ENCODE measurements at regions not wholly inside any gene's neighbourhood (a gene's known extent, or its start where the extent isn't known, plus 50 kb on each side); places are given as distances from the start of the nearest gene placed in this dataset.
"Not testable (repeated sequence)": the region's sequence is repeated elsewhere in the genome, so short reads cannot be mapped to it uniquely, and the experiment has no call there.

DNA sequence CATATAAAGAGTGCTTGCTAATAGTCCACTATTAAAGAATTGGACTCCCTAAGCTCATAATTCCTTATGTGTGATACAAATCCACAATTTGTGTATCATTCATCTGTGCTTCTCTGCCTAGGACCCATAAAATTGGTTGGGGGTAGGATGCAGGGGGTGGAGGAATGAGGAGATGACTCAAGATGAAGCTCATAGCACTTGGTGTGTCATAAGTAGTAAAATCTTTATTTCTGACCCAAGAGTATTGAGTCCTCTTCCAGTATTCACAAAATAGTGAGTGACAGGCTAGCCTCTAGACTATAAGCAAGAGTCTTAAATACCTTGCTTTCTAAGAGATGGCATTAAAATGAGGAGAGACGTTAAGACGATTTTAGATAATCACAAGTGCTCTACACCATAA lies 390.9 kb upstream of the CDH19 start:
- no peak for FAIRE-seq

DNA sequence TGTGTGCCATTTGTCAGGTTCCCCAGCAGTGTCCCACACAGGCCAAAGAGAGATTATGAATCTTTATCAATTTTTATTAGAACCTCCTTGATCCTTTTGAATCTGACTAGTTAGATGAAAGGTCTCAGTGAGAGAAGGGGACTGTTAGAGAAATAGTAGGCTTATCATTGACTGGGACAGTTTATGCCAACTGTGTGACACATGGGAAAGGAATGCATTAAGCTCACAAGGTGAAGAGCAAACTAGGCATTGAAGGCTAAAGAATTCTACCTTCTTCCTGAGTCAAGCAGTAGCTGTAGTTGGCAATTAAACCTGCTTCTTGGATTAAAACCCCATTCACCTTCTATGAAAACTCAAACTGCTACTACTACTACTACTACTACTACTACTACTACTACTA lies 389.6 kb upstream of the CDH19 start:
- FAIRE-seq = no peak

DNA sequence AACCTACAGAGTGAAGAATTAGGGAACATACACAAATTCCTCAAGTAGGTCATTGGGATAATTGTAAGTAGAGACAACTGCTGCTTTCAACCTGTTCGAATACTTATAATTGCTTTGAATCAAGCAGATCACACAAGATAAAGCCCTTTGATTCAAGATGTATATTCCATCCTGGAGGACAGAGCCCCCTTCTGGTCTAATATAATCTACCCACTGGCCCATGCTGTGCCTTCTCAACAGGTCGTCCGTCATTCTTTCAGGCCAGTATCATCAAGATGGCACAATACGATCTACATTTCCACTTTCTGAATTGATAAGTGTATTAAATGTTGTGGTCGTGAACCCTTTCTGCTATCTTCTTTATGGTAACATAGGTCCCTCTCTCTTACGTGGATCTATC lies 387.0 kb upstream of the CDH19 start:
- no peak for FAIRE-seq

DNA sequence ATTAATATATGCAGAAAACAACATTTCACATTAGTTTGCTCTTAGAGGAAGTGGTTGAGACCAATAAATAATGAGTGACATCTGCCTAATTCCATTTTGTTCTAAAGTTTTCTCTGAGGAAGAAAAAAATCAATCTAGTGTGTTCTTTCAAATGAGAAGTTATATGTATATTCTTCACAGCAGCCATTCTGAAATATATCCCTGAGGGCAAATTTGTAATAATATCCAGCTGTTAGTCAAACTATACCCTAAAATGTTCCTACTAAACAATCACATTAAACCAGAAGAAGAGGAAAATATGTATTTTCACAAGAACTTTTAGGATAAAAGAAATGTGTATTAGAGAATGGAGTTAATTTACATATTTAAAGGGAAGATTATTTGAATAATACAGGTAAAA lies 375.1 kb upstream of the CDH19 start:
- no peak for FAIRE-seq

DNA sequence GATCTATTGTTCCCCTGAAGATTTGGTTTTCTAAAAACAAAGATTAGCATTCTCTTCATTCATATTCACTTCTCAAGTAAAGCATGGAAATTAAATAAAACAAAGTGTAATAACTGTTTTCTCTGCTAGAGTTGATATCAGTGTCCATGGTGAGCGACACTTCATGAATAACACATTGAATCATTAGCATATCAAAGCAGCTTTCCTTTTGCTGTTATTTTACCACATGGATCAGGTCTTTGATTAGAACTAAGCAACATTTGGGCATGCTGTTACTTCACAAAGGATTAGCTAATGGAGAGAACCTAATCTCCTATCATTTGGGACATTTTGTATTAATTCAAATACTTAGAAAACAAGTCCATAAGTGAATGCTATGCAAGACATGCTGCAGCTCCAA lies 368.8 kb upstream of the CDH19 start:
- no peak for FAIRE-seq

DNA sequence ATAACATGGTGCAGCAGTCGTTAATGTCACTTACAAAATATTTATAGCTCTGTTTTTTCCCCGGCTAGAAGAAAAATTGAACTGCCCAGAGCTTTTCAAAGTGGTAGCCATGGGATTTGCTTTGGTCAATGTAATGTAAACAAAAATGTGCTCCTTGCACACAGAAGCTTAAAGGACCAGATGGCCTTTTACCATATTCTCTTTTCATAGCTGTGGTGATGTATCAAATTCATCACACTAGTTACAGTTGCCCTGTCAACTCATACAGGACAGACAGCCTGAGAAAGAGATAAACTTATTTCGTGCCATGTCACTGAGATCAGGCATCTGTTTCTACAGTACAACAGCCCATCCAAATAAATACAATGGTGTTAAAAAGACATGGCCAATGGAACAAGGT lies 368.1 kb upstream of the CDH19 start:
- FAIRE-seq = no peak

DNA sequence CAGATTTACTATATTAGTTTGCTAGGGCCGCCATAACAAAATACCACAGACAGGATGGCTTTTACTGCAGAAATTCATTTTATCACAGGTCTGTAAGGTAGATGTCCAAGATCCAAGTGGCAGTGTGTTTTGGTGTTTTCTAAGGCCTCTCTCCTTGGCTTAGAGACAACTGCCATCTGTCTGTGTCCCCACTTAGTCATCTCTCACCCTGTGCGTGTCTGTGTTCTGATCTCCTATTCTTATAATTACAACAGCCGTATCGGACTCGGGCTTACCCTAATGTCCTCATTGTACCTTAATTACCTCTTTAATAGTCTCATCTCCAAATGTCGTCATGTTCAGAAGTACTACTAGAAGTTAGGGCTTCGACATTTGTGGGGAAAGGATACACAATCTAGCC lies 362.3 kb upstream of the CDH19 start:
- no peak for FAIRE-seq

DNA sequence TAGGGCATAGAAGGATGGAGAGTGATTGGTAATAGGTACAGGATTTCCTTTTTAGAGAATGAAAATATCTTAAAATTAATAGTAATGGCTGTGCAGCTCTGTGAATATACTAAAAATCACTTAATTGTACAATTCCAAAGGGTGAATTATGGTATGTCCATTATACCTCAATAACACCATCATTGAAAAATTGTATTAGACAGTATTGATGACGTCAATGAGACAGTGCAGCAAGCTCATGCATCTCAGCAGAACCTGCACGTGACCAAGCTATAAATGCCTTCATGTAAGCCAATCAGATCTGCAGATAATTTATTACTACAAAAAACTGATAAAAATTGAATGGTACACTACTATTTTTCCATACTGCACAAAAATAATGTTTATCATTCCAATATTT lies 354.4 kb upstream of the CDH19 start:
- FAIRE-seq = no peak

DNA sequence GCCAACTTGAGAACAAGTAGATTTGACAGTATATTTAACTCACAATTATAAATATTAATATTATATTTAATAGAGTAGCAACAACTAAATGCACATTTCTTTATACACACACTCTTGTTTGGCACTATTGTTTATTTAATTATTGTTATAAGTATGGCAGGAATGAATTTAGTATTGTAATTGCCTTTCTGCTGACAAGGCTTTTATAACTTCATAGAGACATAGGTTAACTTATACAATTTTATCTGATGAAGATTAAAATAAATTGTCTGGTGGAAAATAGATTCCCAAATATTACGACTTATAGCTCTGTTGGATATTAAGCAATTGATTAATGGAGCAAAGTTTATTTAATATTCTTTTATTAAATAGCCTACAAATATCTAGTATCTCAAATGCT lies 347.9 kb upstream of the CDH19 start:
- FAIRE-seq = peak; percentile 53

DNA sequence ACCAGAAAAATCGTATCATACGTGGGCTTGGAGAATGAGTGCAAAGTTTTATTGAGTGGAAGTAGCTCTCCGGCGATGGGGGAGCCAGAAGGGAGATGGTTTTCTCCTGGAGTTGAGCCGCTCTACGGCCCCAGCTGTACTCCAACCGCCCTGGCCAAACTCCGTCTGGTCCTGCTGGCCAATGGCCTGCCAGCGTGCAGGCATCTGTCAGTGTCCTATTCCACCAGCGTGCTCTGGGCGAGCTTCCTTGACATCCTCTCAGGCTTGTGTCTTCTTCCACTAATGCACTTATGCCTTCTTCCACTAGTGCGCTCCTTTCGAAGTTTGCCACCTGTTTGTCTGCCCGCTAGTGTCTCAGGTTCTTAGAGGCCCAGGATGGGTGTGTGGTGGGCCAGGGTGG lies 345.5 kb upstream of the CDH19 start:
- no peak for FAIRE-seq

DNA sequence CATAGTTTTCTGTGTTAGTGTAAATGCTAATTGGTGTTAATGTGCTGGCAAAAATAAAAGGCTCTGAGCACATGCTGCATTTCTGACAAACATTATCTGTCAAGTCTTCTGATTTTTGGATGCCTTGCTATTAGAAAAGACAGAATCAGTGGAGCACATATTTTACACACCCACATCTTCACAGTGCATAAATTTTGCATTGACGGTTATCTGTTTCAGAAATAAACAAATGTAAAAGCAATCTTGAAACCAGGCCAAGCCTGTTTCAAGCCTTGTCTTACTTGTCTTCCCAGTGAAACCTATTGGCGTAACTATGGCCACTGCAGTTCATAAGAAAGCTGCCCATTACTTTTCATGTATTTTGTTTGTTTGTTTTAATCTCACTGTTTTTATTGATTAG lies 333.7 kb upstream of the CDH19 start:
- no peak for FAIRE-seq

DNA sequence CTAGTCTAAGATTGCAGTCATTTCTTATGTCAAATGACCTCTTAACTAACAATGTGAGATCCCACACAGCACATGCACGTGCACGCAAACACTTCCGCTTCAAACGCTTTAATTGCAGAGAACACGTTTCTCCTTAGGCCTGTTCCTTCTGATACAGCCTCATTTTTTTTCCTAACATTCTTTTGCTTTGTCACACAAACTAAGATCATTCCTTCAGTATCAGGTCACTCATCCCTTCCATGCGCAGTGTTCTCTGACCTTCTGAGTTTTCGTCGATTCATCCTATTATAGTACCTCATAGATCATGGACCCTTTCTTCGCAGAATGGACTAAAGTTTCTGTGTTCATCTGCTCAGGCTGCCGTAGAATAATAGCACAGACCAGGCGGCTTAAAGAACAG lies 327.1 kb upstream of the CDH19 start:
- no peak for FAIRE-seq

DNA sequence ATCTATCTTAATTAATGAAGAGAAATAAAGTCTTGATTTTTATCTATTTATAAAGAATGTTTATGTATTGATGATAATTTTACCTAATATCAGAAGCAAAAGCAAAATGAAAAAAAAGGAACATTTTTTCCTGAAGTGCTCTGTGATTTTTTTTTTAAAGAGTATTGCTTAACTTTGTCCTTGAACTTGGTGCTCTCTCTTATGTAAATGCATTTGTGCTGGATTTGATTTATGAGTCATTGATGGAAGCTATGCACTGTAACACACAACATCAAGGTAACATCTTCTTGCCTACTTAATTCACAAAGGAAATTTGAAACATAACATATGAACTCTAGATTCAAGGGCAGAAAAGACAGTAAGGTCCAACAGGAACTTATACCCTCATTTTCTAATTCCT lies 312.9 kb upstream of the CDH19 start:
- no peak for FAIRE-seq

DNA sequence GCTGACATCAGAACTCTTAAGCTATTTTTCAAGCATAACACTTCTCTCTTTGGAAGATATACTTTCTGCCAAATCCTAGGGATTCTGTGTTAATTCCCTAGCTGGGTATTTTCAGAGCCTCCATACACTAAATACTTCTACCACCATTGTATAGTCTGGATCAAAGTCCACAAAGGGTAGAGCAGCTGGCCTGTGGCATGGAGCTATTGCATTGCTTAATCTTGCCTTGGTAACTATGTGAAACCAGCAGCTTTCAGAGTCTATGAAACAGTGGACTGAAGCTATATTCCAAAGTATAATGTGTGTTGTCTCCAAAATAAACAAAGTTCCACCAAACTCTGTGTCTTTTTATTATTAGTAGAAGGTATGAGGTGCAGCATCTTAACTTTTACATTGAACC lies 296.9 kb upstream of the CDH19 start:
- FAIRE-seq = no peak

DNA sequence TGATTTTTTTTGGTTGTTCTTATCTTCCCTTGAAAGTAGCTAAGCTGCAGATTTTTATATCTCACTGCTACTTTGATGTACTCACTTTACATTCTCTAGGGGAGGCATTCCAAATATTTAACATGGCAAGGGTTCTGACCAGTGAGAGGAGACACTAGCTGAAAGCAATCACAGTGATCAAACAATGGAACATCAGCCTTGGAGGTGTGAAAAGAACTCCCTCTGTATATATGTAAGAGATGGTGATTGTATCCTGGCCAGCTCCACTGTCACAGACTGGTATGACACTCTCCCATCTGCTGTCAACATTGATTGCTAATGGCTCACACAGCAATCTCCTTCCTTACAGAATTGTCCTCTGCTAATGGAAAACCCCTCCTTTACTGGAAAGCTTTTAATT lies 291.7 kb upstream of the CDH19 start:
- no peak for FAIRE-seq

DNA sequence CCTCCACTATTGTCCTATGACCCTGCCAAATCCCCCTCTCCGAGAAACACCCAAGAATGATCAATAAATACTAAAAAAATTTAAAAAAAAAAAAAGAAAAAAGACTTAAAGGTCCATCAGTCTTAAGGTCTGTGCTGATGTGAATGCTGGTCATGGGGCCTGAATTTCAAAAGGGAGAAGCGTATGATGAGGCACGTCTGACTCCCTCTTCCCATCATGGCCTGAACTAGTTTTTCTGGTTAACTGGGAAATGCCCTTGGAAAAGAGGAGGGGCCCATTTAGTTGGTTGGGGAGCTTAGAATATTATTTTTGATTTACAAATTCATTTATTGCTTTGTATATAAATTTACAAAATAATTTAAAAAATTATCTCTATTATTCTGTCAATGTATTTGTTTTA lies 291.0 kb upstream of the CDH19 start:
- no peak for FAIRE-seq

DNA sequence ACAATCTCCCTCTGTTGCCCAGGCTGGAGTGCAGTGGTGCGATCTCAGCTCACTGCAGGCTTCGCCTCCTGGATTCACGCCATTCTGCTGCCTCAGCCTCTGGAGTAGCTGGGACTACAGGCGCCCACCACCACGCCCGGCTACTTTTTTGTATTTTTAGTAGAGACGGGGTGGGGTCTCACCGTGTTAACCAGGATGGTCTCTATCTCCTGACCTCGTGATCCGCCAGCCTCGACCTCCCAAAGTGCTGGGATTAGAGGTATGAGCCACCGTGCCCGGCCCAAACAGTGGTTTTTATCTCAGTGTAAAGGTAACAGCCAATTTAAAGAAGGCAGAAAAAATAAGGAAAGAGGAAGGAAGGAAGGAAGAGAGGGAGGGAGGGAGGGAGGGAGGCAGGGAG lies 288.5 kb upstream of the CDH19 start:
- not testable (repeated sequence) for FAIRE-seq

DNA sequence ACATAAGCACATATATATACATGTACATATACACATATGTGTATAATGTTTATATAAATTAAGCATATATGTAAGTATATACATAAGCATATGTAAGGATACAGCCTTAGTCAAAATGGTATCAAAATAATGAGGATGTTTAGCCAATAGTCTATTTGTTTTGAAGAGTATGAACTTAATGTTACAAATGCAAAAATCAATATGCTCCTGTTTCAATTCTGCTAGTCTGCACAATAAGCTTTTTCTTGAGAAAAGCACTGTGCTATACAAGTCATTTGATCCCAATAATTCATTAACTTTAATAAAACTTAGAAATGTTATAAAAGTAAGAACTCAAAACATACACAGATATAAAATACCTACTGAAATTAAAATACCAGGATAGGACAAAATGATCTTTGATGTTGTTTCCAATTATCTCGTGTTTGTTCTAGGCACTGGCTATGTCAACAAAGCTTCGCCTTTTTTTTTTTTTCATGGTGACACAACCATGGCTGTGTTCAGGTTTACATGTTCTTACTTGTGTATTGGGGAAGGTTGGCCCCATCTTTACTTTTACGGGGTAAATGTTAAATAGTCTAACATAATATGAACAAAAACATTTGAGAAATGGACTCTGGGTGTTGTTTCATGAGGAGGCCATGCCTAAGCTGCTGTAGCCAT lies 271.1 kb upstream of the CDH19 start:
- no peak for FAIRE-seq

DNA sequence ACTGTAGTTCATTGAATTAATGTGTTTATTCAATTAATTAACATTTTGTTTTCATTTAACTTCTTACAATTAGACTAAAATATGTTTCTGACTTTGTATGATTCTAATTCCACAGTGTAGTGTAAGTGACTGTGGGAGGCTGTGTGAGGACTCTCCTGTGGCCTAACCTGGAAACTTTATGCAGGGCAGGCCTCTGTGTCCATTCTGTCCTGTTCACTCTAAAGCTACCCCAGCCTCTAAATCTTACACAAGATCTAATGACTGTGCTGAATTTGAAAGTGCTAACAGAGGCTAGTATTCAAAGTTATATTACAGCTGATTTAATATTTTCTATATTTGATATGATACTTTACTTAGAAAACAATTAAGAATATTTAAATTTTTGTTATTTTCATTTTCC lies 270.5 kb upstream of the CDH19 start:
- FAIRE-seq = no peak

DNA sequence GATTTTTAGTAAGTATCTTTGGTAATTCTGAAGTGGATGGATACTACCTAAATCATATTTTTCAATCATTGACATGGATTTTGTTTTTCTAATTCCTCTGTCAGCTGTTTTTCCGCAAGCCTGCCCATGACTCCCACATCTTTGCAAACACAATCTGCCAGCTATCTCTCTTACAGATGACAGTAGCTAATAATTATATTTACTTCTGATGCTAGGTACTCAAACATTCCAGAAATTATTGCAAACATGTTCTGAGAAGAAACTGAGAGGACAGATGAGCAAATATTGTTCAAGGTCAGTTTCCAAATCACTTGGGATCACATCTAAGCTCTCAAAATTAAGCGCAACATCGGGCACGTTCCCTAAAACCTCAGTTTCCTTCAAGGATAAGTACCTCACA lies 270.0 kb upstream of the CDH19 start:
- no peak for FAIRE-seq

DNA sequence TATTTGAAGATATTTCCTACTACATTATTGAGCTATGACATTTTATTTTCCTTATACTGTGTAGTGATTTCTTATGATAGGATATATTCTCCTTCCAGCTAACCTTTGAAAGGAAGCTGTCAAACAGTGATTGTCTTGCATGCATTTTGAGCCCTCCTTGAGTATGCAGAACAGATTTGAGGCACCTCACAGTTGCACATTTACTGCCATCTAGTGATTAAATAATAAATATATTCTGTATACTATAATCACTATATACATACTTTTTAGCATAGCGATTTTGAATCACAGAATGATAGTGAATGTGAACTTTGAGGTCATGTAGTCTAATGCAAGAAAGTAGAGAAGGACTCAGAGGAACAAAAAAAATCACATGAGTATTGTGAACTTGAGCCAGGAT lies 268.4 kb upstream of the CDH19 start:
- no peak for FAIRE-seq

DNA sequence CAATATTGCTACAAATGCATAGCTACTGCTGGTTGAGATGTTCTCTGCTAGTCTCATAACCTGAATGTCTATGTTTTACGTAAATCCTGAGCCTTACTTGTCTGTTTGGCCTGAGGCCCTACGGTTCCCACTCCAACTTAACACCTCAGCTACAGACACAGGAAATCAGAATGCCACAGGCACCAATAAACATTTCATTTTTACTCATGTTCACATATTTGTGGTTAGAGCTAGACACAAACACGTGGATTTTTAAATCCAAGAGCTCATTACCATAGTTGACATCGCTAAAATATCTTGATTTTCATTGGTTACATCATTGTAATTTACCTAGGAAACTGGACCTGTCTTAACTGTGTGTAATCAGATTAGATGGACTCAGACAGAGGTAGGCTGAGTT lies 263.8 kb upstream of the CDH19 start:
- no peak for FAIRE-seq

DNA sequence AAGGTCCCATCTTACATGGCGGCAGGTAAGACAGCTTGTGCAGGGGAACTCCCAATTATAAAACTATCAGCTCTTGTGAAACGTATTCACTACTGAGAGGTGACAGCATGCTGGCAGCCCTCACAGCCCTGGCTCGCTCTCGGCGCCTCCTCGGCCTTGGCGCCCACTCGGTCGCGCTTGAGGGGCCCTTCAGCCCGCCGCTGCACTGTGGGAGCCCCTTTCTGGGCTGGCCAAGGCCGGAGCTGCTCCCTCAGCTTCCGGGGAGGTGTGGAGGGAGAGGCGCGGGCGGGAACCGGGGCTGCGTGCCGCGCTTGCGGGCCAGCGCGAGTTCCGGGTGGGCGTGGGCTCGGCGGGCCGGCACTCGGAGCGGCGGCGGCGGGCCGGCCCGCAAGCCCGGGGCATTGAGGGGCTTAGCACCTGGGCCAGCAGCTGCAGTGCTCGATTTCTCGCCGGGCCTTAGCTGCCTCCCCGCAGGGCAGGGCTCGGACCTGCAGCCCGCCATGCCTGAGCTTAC lies 262.6 kb upstream of the CDH19 start:
- not testable (repeated sequence) for FAIRE-seq

DNA sequence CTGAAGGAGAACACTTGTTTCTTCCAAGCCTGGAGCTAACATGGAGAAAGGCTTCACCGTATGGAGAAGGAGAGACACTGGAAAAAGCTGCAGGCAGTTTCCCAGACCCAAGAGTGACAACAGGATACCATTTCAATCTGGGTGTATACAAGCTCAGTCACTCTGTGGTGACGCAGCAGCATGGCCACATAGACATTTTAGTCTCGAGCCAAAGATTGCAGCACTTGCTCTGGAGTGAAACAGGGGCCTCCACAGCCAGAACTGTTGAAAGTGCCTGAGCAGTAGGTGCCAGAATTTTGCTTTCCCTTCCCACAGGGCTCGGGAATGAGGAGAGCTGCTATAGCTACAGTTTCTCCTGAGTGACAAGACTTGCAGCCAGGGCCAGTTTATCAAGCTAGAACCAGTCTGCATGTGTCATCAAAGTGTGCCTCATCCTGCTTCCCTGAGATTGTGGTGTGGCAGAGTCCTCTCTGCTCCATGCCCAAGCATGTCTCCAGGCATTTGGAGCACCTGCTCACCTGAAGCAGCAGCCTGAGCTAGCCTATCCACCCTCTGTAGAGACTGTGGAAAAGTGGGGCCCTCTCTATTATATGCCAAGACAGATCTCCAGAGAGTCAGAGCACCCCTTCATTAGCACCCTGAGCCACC lies 234.6 kb upstream of the CDH19 start:
- no peak for FAIRE-seq

DNA sequence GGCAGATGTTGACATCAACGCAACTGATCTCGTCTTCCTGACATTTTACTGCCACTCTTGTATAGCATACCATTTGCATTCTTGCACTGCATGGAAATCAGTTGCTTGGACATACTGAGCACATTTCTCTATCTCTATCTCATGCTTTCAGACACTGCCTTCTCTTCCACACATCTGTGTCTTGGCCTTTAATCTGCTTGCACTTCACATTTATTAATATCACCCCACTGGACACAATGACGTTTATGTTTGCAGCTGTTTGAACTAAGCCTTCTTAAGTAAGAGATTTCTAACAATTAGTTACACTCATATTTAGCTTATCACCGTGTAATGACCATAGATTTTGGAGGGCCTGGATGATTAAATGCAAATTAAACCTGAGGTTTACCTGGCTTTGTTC lies 229.8 kb upstream of the CDH19 start:
- no peak for FAIRE-seq
